IPS-15b (cell line): ENCODE measurements at regions not wholly inside any gene's neighbourhood (a gene's known extent, or its start where the extent isn't known, plus 50 kb on each side); places are given as distances from the start of the nearest gene placed in this dataset.

Experiments
- H3K27me3 ChIP-seq: one replicate; pipeline ENCODE4 v1.6.1; 2013; ENCODE audit warnings: low read length; ENCODE audit not compliant: control insufficient read depth, insufficient read depth
- H3K36me3 ChIP-seq: one replicate; pipeline ENCODE4 v1.6.1; 2013; ENCODE audit warnings: low read length; ENCODE audit not compliant: control insufficient read depth, insufficient read depth
- H3K4me1 ChIP-seq: one replicate; pipeline ENCODE4 v1.6.1; 2013; ENCODE audit warnings: mild to moderate bottlenecking, low read length; ENCODE audit not compliant: control insufficient read depth, insufficient read depth
- H3K4me3 ChIP-seq: one replicate; pipeline ENCODE4 v1.5.1; 2013; ENCODE audit warnings: low read depth, low read length
- H3K9ac ChIP-seq: one replicate; pipeline ENCODE4 v1.6.1; 2013; ENCODE audit warnings: low read depth, mild to moderate bottlenecking, low read length
- H3K9me3 ChIP-seq: one replicate; pipeline ENCODE4 v1.6.1; 2013; ENCODE audit warnings: mild to moderate bottlenecking, low read length; ENCODE audit not compliant: control insufficient read depth, insufficient read depth

- no peaks in the 10 kb centered on the region for H3K36me3 ChIP-seq
- no peak overlapping the region for H3K4me3 ChIP-seq
- H3K4me1 ChIP-seq = no peaks in the 10 kb centered on the region
- H3K9me3 ChIP-seq = no peaks in the 10 kb centered on the region
- no peak overlapping the region for H3K9ac ChIP-seq
- no peaks in the 10 kb centered on the region for H3K27me3 ChIP-seq
These were observed 530.6 kb upstream of the RGMA start for GRCh38 chr15:93619597-93619996.

- no peaks in the 10 kb centered on the region for H3K36me3 ChIP-seq
These were observed 528.4 kb upstream of the RGMA start for GRCh38 chr15:93617443-93617842.

GRCh38 chr15:93614386-93615104 lies 525.5 kb upstream of the RGMA start:
- Histone ChIP-seq H3K27me3 (no peaks in the 10 kb centered on the region), H3K4me3 (no peak overlapping the region), H3K36me3 (no peaks in the 10 kb centered on the region), H3K4me1 (no peaks in the 10 kb centered on the region), H3K9ac (no peak overlapping the region), H3K9me3 (no peaks in the 10 kb centered on the region)

More at GRCh38 chr15:93617443-93617842, 528.4 kb upstream of the RGMA start:
- H3K4me3 ChIP-seq = no peak overlapping the region
- H3K9me3 ChIP-seq = no peaks in the 10 kb centered on the region
- H3K27me3 ChIP-seq = no peaks in the 10 kb centered on the region
- no peak overlapping the region for H3K9ac ChIP-seq
- H3K4me1 ChIP-seq = no peaks in the 10 kb centered on the region

- Histone ChIP-seq H3K4me3 (no peak overlapping the region), H3K36me3 (no peaks in the 10 kb centered on the region), H3K9ac (no peak overlapping the region), H3K9me3 (no peaks in the 10 kb centered on the region), H3K4me1 (no peaks in the 10 kb centered on the region), H3K27me3 (no peaks in the 10 kb centered on the region)
These were observed 524.4 kb upstream of the RGMA start for GRCh38 chr15:93613386-93613785.

- H3K9me3 ChIP-seq = no peaks in the 10 kb centered on the region
- no peaks in the 10 kb centered on the region for H3K36me3 ChIP-seq
- no peaks in the 10 kb centered on the region for H3K4me1 ChIP-seq
- H3K4me3 ChIP-seq = no peak overlapping the region
- H3K9ac ChIP-seq = no peak overlapping the region
- no peaks in the 10 kb centered on the region for H3K27me3 ChIP-seq
These were observed 523.9 kb upstream of the RGMA start for GRCh38 chr15:93612953-93613352.

- Histone ChIP-seq H3K4me3 (no peak overlapping the region), H3K27me3 (no peaks in the 10 kb centered on the region), H3K36me3 (no peaks in the 10 kb centered on the region), H3K4me1 (no peaks in the 10 kb centered on the region), H3K9me3 (no peaks in the 10 kb centered on the region), H3K9ac (no peak overlapping the region)
These were observed 521.9 kb upstream of the RGMA start for GRCh38 chr15:93610944-93611343.

- Histone ChIP-seq H3K36me3 (no peaks in the 10 kb centered on the region), H3K27me3 (no peaks in the 10 kb centered on the region), H3K4me3 (no peak overlapping the region), H3K4me1 (no peaks in the 10 kb centered on the region), H3K9me3 (no peaks in the 10 kb centered on the region), H3K9ac (no peak overlapping the region)
These were observed 519.7 kb upstream of the RGMA start for GRCh38 chr15:93608643-93609148.

- Histone ChIP-seq H3K9me3 (no peaks in the 10 kb centered on the region), H3K9ac (no peak overlapping the region), H3K4me3 (no peak overlapping the region), H3K36me3 (no peaks in the 10 kb centered on the region), H3K4me1 (no peaks in the 10 kb centered on the region), H3K27me3 (no peaks in the 10 kb centered on the region)
These were observed 514.5 kb upstream of the RGMA start for GRCh38 chr15:93603550-93603949.

GRCh38 chr15:93587059-93587521 lies 498.1 kb upstream of the RGMA start:
- Histone ChIP-seq H3K36me3 (no peaks in the 10 kb centered on the region), H3K9ac (no peak overlapping the region), H3K4me3 (no peak overlapping the region), H3K4me1 (no peaks in the 10 kb centered on the region), H3K9me3 (no peaks in the 10 kb centered on the region), H3K27me3 (no peaks in the 10 kb centered on the region)

- H3K36me3 ChIP-seq = no peaks in the 10 kb centered on the region
- no peak overlapping the region for H3K9ac ChIP-seq
- no peaks in the 10 kb centered on the region for H3K9me3 ChIP-seq
- H3K27me3 ChIP-seq = no peaks in the 10 kb centered on the region
- no peaks in the 10 kb centered on the region for H3K4me1 ChIP-seq
- no peak overlapping the region for H3K4me3 ChIP-seq
These were observed 496.0 kb upstream of the RGMA start for GRCh38 chr15:93585012-93585411.

GRCh38 chr15:93583968-93584367 lies 495.0 kb upstream of the RGMA start:
- Histone ChIP-seq H3K27me3 (no peaks in the 10 kb centered on the region), H3K36me3 (no peaks in the 10 kb centered on the region), H3K4me3 (no peak overlapping the region), H3K9me3 (no peaks in the 10 kb centered on the region), H3K9ac (no peak overlapping the region), H3K4me1 (no peaks in the 10 kb centered on the region)

- H3K9ac ChIP-seq = no peak overlapping the region
- H3K27me3 ChIP-seq = no peaks in the 10 kb centered on the region
- H3K4me3 ChIP-seq = no peak overlapping the region
- no peaks in the 10 kb centered on the region for H3K9me3 ChIP-seq
- H3K4me1 ChIP-seq = no peaks in the 10 kb centered on the region
- H3K36me3 ChIP-seq = no peaks in the 10 kb centered on the region
These were observed 494.5 kb upstream of the RGMA start for GRCh38 chr15:93583552-93583951.
